Tibial nerve (tissue), 4 donors: ENCODE measurements at regions not wholly inside any gene's neighbourhood (a gene's known extent, or its start where the extent isn't known, plus 50 kb on each side); places are given as distances from the start of the nearest gene placed in this dataset.

Experiments
- CTCF ChIP-seq, 5 experiments: fragments of 200-600 bp in 3 of 5; fragments of 450-650 bp in 2 of 5; sonication (generic) in 3 of 5; IDR thresholded peaks; one replicate each; pipeline ENCODE4 v1.5.1; 2016 to 2019; ENCODE audit warnings: antibody characterized with exemption in 5 of 5, mild to moderate bottlenecking in 3 of 5, moderate library complexity in 2 of 5
- EP300 ChIP-seq, 2 donors: sonication (generic); formaldehyde crosslinking; IDR thresholded peaks; one replicate each; pipeline ENCODE4 v1.6.1; 2017; ENCODE audit warnings: antibody characterized with exemption in 2 of 2, mild to moderate bottlenecking in 1 of 2
- POLR2A ChIP-seq, 2 donors: fragments of 450-650 bp; IDR thresholded peaks; one replicate each; pipeline ENCODE4 v1.6.1; 2017; ENCODE audit warnings: antibody characterized with exemption in 2 of 2, mild to moderate bottlenecking in 2 of 2, moderate library complexity in 2 of 2

DNA sequence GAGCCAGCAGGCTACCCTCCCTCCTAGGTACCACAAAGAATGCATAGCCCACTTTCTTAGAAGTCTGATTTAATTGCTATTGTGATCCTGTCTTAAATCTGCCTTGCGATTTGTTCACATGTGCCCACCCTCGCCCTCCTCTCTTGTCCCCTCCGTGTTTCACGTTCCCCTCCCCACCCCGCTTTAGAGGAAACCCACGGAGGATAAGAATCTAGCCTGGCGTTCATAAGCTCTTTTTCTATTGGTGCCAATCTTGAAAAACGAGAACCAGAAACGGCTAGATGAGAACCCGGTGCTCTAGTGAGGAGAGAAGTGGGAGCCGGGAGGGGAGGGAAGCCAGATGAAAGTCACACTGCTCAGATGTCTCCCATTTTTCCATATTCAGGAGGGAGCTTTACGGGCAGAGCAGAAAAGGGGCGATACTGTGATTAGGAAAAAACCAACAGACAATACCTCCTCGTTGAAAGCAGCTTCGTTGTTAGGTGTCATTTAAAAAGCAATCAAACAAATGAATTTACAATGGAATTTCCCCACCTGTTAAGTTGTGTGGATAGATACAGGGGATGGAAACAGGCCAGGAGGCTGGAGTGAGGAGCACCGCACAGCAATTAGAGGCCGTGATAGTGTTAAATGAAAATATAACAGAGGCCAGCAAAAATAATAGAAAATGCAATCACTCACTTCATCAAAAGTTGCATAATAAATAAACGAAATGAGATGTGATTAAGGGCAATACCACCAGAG is 272.1 kb downstream of the GATA3 start:
- TF ChIP-seq CTCF (IDR thresholded peaks at IDR 0.05) = no peak
- TF ChIP-seq POLR2A (IDR thresholded peaks at IDR 0.05) = no peak
- no peak for TF ChIP-seq EP300 (IDR thresholded peaks at IDR 0.05)
